H9 (cell line): ENCODE measurements at regions not wholly inside any gene's neighbourhood (a gene's known extent, or its start where the extent isn't known, plus 50 kb on each side); places are given as distances from the start of the nearest gene placed in this dataset.

Experiments
- DNase-seq: peaks from one replicate; pipeline ENCODE4 v3.0.0-alpha.2; 2017
- H2AFZ ChIP-seq: one replicate; pipeline ENCODE4 v1.6.1; 2013; ENCODE audit warnings: mild to moderate bottlenecking, low read length, control low read depth, moderate library complexity
- H2AK5ac ChIP-seq: 2 replicates; pipeline ENCODE4 v1.6.1; 2013; ENCODE audit warnings: low read length, control low read depth, mixed read lengths; ENCODE audit not compliant: insufficient read length
- H2BK120ac ChIP-seq: one replicate; pipeline ENCODE4 v1.6.1; 2013; ENCODE audit warnings: low read depth, mild to moderate bottlenecking, low read length, control low read depth, inconsistent platforms; ENCODE audit not compliant: poor library complexity, severe bottlenecking
- H2BK12ac ChIP-seq: 2 replicates; pipeline ENCODE4 v1.6.1; 2013; ENCODE audit warnings: low read length, control low read depth, mixed read lengths, low read depth; ENCODE audit not compliant: insufficient read length
- H2BK15ac ChIP-seq: 2 replicates; pipeline ENCODE4 v1.6.1; 2013; ENCODE audit warnings: low read depth, low read length, control low read depth
- H2BK20ac ChIP-seq: one replicate; pipeline ENCODE4 v1.6.1; 2013; ENCODE audit warnings: low read depth, mild to moderate bottlenecking, low read length, control low read depth, inconsistent platforms; ENCODE audit not compliant: poor library complexity, severe bottlenecking
- H2BK5ac ChIP-seq: 2 replicates; pipeline ENCODE4 v1.6.1; 2013; ENCODE audit warnings: low read length, control low read depth, mixed read lengths; ENCODE audit not compliant: insufficient read length
- H3K14ac ChIP-seq: 2 replicates; pipeline ENCODE4 v1.6.1; 2013; ENCODE audit warnings: low read length, control low read depth; ENCODE audit not compliant: insufficient read depth
- H3K18ac ChIP-seq: 2 replicates; pipeline ENCODE4 v1.6.1; 2013; ENCODE audit warnings: low read depth, mild to moderate bottlenecking, mixed read lengths, low read length, control low read depth; ENCODE audit not compliant: insufficient read length
- H3K23ac ChIP-seq: 2 replicates; pipeline ENCODE4 v1.6.1; 2013; ENCODE audit warnings: low read length, control low read depth, mixed read lengths, low read depth; ENCODE audit not compliant: insufficient read length
- H3K23me2 ChIP-seq: 2 replicates; pipeline ENCODE4 v1.6.1; 2013; ENCODE audit warnings: low read depth, mild to moderate bottlenecking, mixed read lengths, low read length, control low read depth; ENCODE audit not compliant: insufficient read length, poor library complexity, severe bottlenecking
- H3K27ac ChIP-seq: 2 replicates; pipeline ENCODE4 v1.5.1; 2013; ENCODE audit warnings: low read length, control low read depth, mixed read lengths, low read depth; ENCODE audit not compliant: insufficient read length
- H3K27me3 ChIP-seq: 2 replicates; pipeline ENCODE4 v1.6.1; 2013; ENCODE audit warnings: low read length, control low read depth, inconsistent platforms; ENCODE audit not compliant: insufficient read depth
- H3K4ac ChIP-seq: 2 replicates; pipeline ENCODE4 v1.6.1; 2013; ENCODE audit warnings: low read depth, mild to moderate bottlenecking, control low read depth, inconsistent platforms, low read length, moderate library complexity
- H3K4me1 ChIP-seq: 2 replicates; pipeline ENCODE4 v1.6.1; 2013; ENCODE audit warnings: low read length, control low read depth, inconsistent platforms; ENCODE audit not compliant: insufficient read depth
- H3K4me2 ChIP-seq: 2 replicates; pipeline ENCODE4 v1.6.1; 2013; ENCODE audit warnings: low read length, control low read depth, mixed read lengths; ENCODE audit not compliant: insufficient read length, insufficient read depth
- H3K56ac ChIP-seq: 2 replicates; pipeline ENCODE4 v1.6.1; 2013; ENCODE audit warnings: low read depth, mild to moderate bottlenecking, mixed read lengths, low read length, control low read depth; ENCODE audit not compliant: insufficient read length
- H3K79me1 ChIP-seq: 2 replicates; pipeline ENCODE4 v1.6.1; 2013; ENCODE audit warnings: low read depth, mild to moderate bottlenecking, moderate library complexity, low read length, control low read depth, inconsistent platforms; ENCODE audit not compliant: insufficient read depth, poor library complexity, severe bottlenecking
- H3K79me2 ChIP-seq: 2 replicates; pipeline ENCODE4 v1.6.1; 2013; ENCODE audit warnings: low read length, control low read depth, inconsistent platforms; ENCODE audit not compliant: insufficient read depth
- H3K9ac ChIP-seq: 2 replicates; pipeline ENCODE4 v1.6.1; 2013; ENCODE audit warnings: low read length, control low read depth, mixed read lengths; ENCODE audit not compliant: insufficient read length; ENCODE audit errors: extremely low read depth
- H3K9me3 ChIP-seq: one replicate; pipeline ENCODE4 v1.6.1; 2013; ENCODE audit warnings: low read depth, low read length, inconsistent platforms; ENCODE audit not compliant: control insufficient read depth
- H3T11ph ChIP-seq: one replicate; pipeline ENCODE4 v1.6.1; 2013; ENCODE audit warnings: mild to moderate bottlenecking, low read length, control low read depth, inconsistent platforms
- H4K20me1 ChIP-seq: one replicate; pipeline ENCODE4 v1.6.1; 2013; ENCODE audit not compliant: control insufficient read depth, insufficient read length, insufficient read depth
- H4K5ac ChIP-seq: 2 replicates; pipeline ENCODE4 v1.6.1; 2013; ENCODE audit warnings: low read depth, mild to moderate bottlenecking, mixed read lengths, low read length, control low read depth; ENCODE audit not compliant: insufficient read length
- H4K8ac ChIP-seq: replicated peaks from 2 replicates; pipeline ENCODE4 v1.6.1; 2013; ENCODE audit warnings: low read length, control low read depth, mixed read lengths, low read depth; ENCODE audit not compliant: insufficient read length
- H4K91ac ChIP-seq: 2 replicates; pipeline ENCODE4 v1.6.1; 2013; ENCODE audit warnings: low read depth, mild to moderate bottlenecking, moderate library complexity, mixed read lengths, low read length, control low read depth; ENCODE audit not compliant: insufficient read length
- H3K27ac Mint-ChIP-seq, 3 experiments: 2 replicates in 2 of 3; 3 replicates in 1 of 3; pipeline ENCODE4 v1.8.0; 2020 to 2021; ENCODE audit warnings: mixed read lengths in 3 of 3, mild to moderate bottlenecking in 1 of 3, moderate library complexity in 1 of 3
- H3K27me3 Mint-ChIP-seq: 2 replicates; pipeline ENCODE4 v1.8.0; 2021; ENCODE audit warnings: low read depth, mild to moderate bottlenecking, moderate library complexity, mixed read lengths
- H3K36me3 Mint-ChIP-seq, 3 experiments: 2 replicates in 2 of 3; 3 replicates in 1 of 3; pipeline ENCODE4 v1.8.0; 2020 to 2021; ENCODE audit warnings: low read depth in 3 of 3, mixed read lengths in 3 of 3; ENCODE audit not compliant: insufficient read depth in 1 of 3
- H3K4me1 Mint-ChIP-seq, 2 experiments: 2 replicates each; pipeline ENCODE4 v1.8.0; 2020; ENCODE audit warnings: mixed read lengths in 2 of 2
- H3K4me3 Mint-ChIP-seq, 2 experiments: 2 replicates in 1 of 2; 3 replicates in 1 of 2; pipeline ENCODE4 v1.8.0; 2020 to 2021; ENCODE audit warnings: mild to moderate bottlenecking in 2 of 2, mixed read lengths in 2 of 2, moderate library complexity in 1 of 2
- H3K9me3 Mint-ChIP-seq, 2 experiments: 2 replicates in 1 of 2; 3 replicates in 1 of 2; pipeline ENCODE4 v1.8.0; 2020; ENCODE audit warnings: mild to moderate bottlenecking in 2 of 2, mixed read lengths in 2 of 2, moderate library complexity in 1 of 2
- WGBS: extraction: QIAGEN DNeasy Blood & Tissue Kit; methylation state at CpG from one replicate; pipeline ENCODE4 v1.1.7; 2013; ENCODE audit warnings: missing lambda C conversion rate, low lambda C conversion rate, mixed read lengths; ENCODE audit not compliant: insufficient read length; ENCODE audit errors: extremely low coverage; 5-methylcytosine and 5-hydroxymethylcytosine counted together
- TF ChIP-seq, protein P1 (sequence below): fragments of 200-600 bp; sonication (generic); conservative IDR thresholded peaks from 3 replicates; pipeline ENCODE4 v1.8.0; 2021; ENCODE audit warnings: antibody characterized with exemption, mild to moderate bottlenecking

DNA sequence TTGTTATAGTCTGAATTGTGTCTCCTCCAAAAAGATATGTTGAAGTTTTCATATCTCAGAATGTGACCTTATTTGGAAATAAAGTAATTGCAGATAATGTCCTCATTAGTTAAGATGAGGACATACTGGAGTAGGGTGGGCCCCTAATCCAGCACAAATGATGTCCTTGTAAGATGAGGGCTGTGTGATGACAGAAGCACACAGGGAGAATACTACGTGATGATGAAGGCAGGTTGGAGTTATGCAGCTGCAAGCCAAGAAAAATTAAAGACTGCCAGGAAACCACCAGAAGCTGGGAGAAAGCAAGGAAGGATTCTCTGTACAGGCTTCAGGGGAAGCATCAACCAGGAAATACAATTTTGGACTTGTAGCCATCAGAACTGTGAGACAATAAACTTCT, 58.3 kb upstream of the PNPT1 start:
- no peak overlapping the region for H3K27ac Mint-ChIP-seq
- no peaks in the 10 kb centered on the region for H4K20me1 ChIP-seq

More for the DNA sequence above, 58.3 kb upstream of the PNPT1 start:
- no peaks in the 10 kb centered on the region for H3K4me1 Mint-ChIP-seq
- no peaks in the 10 kb centered on the region for H3K79me2 ChIP-seq
- H3K14ac ChIP-seq: no peak overlapping the region
- no peak overlapping the region for H3T11ph ChIP-seq
- no peak overlapping the region for H4K8ac ChIP-seq
- H2BK12ac ChIP-seq: no peak overlapping the region
- no peaks in the 10 kb centered on the region for H3K4me1 ChIP-seq
- H3K56ac ChIP-seq: no peak overlapping the region
- H3K18ac ChIP-seq: no peak overlapping the region
- no peaks in the 10 kb centered on the region for H3K79me1 ChIP-seq
- H3K4me3 Mint-ChIP-seq: no peak overlapping the region
- H2BK120ac ChIP-seq: no peak overlapping the region
- H3K9me3 Mint-ChIP-seq: peaks cover 0 to 3% of the 10 kb centered on the region in 2 experiments; a peak in 1 of 5 replicates
- no peaks in the 10 kb centered on the region for H3K9me3 ChIP-seq
- H2AK5ac ChIP-seq: no peak overlapping the region
- H2BK15ac ChIP-seq: no peak overlapping the region
- no peak overlapping the region for H2BK5ac ChIP-seq
- H3K36me3 Mint-ChIP-seq: 0 out of 7 replicates have a peak, but pooled peaks cover 0 to 4% (median 0%) of the 10 kb centered on the region in 3 experiments
- no peak overlapping the region for H2AFZ ChIP-seq
- H3K4ac ChIP-seq: no peak overlapping the region
- H3K27me3 Mint-ChIP-seq: no peaks in the 10 kb centered on the region
- no peak for DNase-seq
- H3K27ac ChIP-seq: no peak overlapping the region
- H4K5ac ChIP-seq: no peak overlapping the region
- H2BK20ac ChIP-seq: no peak overlapping the region
- WGBS: no CpG with 5 or more reads among the region's 1 CpG
- H3K23me2 ChIP-seq: no peaks in the 10 kb centered on the region
- H3K9ac ChIP-seq: no peak overlapping the region
- TF ChIP-seq, protein P1, sequence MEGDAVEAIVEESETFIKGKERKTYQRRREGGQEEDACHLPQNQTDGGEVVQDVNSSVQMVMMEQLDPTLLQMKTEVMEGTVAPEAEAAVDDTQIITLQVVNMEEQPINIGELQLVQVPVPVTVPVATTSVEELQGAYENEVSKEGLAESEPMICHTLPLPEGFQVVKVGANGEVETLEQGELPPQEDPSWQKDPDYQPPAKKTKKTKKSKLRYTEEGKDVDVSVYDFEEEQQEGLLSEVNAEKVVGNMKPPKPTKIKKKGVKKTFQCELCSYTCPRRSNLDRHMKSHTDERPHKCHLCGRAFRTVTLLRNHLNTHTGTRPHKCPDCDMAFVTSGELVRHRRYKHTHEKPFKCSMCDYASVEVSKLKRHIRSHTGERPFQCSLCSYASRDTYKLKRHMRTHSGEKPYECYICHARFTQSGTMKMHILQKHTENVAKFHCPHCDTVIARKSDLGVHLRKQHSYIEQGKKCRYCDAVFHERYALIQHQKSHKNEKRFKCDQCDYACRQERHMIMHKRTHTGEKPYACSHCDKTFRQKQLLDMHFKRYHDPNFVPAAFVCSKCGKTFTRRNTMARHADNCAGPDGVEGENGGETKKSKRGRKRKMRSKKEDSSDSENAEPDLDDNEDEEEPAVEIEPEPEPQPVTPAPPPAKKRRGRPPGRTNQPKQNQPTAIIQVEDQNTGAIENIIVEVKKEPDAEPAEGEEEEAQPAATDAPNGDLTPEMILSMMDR: no peak
- H3K4me2 ChIP-seq: no peak overlapping the region
- no peak overlapping the region for H4K91ac ChIP-seq
- no peak overlapping the region for H3K23ac ChIP-seq
- H3K27me3 ChIP-seq: no peaks in the 10 kb centered on the region
